H1 (cell line): ENCODE measurements at regions not wholly inside any gene's neighbourhood (a gene's known extent, or its start where the extent isn't known, plus 50 kb on each side); places are given as distances from the start of the nearest gene placed in this dataset.

Source experiments
- CTCF ChIA-PET: fragments of 300-600 bp; sonication (Branson Sonifier 250); formaldehyde crosslinking; loops from one replicate; lab custom pipeline; 2021; ENCODE audit not compliant: partially characterized antibody; lab: Charles Lee
- POLR2A ChIA-PET: fragments of 300-600 bp; sonication (Branson Sonifier 250); formaldehyde crosslinking; loops from one replicate; lab custom pipeline; 2021; ENCODE audit warnings: inconsistent platforms; ENCODE audit not compliant: partially characterized antibody; lab: Charles Lee
- DNase-seq, 2 experiments: peaks; one replicate each; pipeline versions ENCODE4 v3.0.0 to v3.0.0-alpha.2; 2010 to 2022; ENCODE audit warnings: low spot score in 2 of 2, low read depth in 1 of 2, mixed read lengths in 1 of 2
- FAIRE-seq: peaks from 2 replicates; lab custom pipeline; 2011; peaks lifted over from hg19 to GRCh38; lab: Jason Lieb, UNC
- H2AFZ ChIP-seq: 2 replicates; pipeline ENCODE4 v1.8.1; 2012; ENCODE audit warnings: low read length, inconsistent platforms
- H2AK5ac ChIP-seq: 2 replicates; pipeline ENCODE4 v1.6.1; 2013; ENCODE audit warnings: low read depth, low read length
- H2BK120ac ChIP-seq: replicated peaks from 2 replicates; pipeline ENCODE3; 2013; ENCODE audit warnings: low read depth, low read length, inconsistent platforms
- H2BK12ac ChIP-seq: 2 replicates; pipeline ENCODE4 v1.6.1; 2013; ENCODE audit warnings: low read depth, low read length
- H2BK15ac ChIP-seq: 2 replicates; pipeline ENCODE4 v1.6.1; 2013; ENCODE audit warnings: low read length
- H2BK20ac ChIP-seq: 2 replicates; pipeline ENCODE4 v1.6.1; 2013; ENCODE audit warnings: low read length
- H2BK5ac ChIP-seq: 2 replicates; pipeline ENCODE4 v1.6.1; 2013; ENCODE audit warnings: low read depth, low read length
- H3K14ac ChIP-seq: 2 replicates; pipeline ENCODE4 v1.6.1; 2013; ENCODE audit warnings: inconsistent platforms; ENCODE audit not compliant: insufficient read length
- H3K18ac ChIP-seq: 2 replicates; pipeline ENCODE4 v1.6.1; 2013; ENCODE audit warnings: low read length; ENCODE audit errors: extremely low read depth
- H3K23ac ChIP-seq: 2 replicates; pipeline ENCODE4 v1.6.1; 2013; ENCODE audit warnings: inconsistent platforms; ENCODE audit not compliant: insufficient read length
- H3K23me2 ChIP-seq: 2 replicates; pipeline ENCODE4 v1.6.1; 2013; ENCODE audit warnings: low read depth, low read length
- H3K27ac ChIP-seq: 2 replicates; pipeline ENCODE4 v1.6.1; 2011; ENCODE audit warnings: low read depth, low read length, inconsistent platforms
- H3K27me3 ChIP-seq, 4 experiments: replicated peaks in 1 of 4; 1 replicate in 1 of 4; 2 replicates in 3 of 4; pipeline versions ENCODE4 v1.6.1 to v1.8.1; 2011 to 2013; ENCODE audit warnings: low read length in 3 of 4, mild to moderate bottlenecking in 3 of 4, inconsistent platforms in 2 of 4, mixed read lengths in 2 of 4, moderate library complexity in 1 of 4; ENCODE audit not compliant: control insufficient read depth in 3 of 4, insufficient read depth in 3 of 4; ENCODE audit errors: extremely low read depth in 1 of 4
- H3K36me3 ChIP-seq, 4 experiments: 2 replicates each; pipeline versions ENCODE4 v1.6.1 to v1.8.1; 2011 to 2013; ENCODE audit warnings: mild to moderate bottlenecking in 4 of 4, low read length in 3 of 4, moderate library complexity in 2 of 4, control low read depth in 1 of 4, inconsistent platforms in 1 of 4; ENCODE audit not compliant: insufficient read depth in 4 of 4, control insufficient read depth in 2 of 4
- H3K4ac ChIP-seq: replicated peaks from 2 replicates; pipeline ENCODE3; 2013; ENCODE audit warnings: low read length, low read depth, mixed read lengths, inconsistent platforms; ENCODE audit not compliant: insufficient read length
- H3K4me1 ChIP-seq, 4 experiments: replicated peaks in 1 of 4; 1 replicate in 1 of 4; 2 replicates in 3 of 4; pipeline versions ENCODE4 v1.6.1 to v1.8.1; 2011 to 2013; ENCODE audit warnings: low read length in 3 of 4, inconsistent platforms in 2 of 4, mixed read lengths in 1 of 4; ENCODE audit not compliant: insufficient read depth in 4 of 4, control insufficient read depth in 3 of 4
- H3K4me2 ChIP-seq, 2 experiments: 2 replicates each; pipeline versions ENCODE4 v1.6.1 to v1.8.1; 2011 to 2013; ENCODE audit warnings: low read depth in 2 of 2, low read length in 2 of 2, control low read depth in 1 of 2, inconsistent platforms in 1 of 2, mild to moderate bottlenecking in 1 of 2; ENCODE audit not compliant: insufficient read depth in 1 of 2
- H3K4me3 ChIP-seq, 4 experiments: fragments of 200-600, 300-600 bp in 1 of 4; sonication (generic), shearing (Covaris generic), sonication (Bioruptor Twin) in 1 of 4; 2 replicates each; pipeline versions ENCODE4 v1.5.1 to v1.8.1; 2011 to 2016; ENCODE audit warnings: low read length in 4 of 4, low read depth in 3 of 4, control low read depth in 2 of 4, inconsistent platforms in 2 of 4, mild to moderate bottlenecking in 2 of 4, mixed read lengths in 1 of 4, moderate library complexity in 1 of 4; ENCODE audit not compliant: insufficient read depth in 2 of 4; ENCODE audit errors: extremely low read depth in 1 of 4
- H3K56ac ChIP-seq: replicated peaks from 2 replicates; pipeline ENCODE3; 2013; ENCODE audit warnings: low read depth, mild to moderate bottlenecking, mixed read lengths, low read length, inconsistent platforms; ENCODE audit not compliant: insufficient read length
- H3K79me1 ChIP-seq: 2 replicates; pipeline ENCODE4 v1.6.1; 2013; ENCODE audit warnings: low read depth, low read length, control low read depth
- H3K79me2 ChIP-seq, 2 experiments: 2 replicates each; pipeline versions ENCODE4 v1.6.1 to v1.8.1; 2012 to 2013; ENCODE audit warnings: low read length in 2 of 2, mild to moderate bottlenecking in 2 of 2, inconsistent platforms in 1 of 2; ENCODE audit not compliant: insufficient read depth in 2 of 2, control insufficient read depth in 1 of 2
- H3K9ac ChIP-seq, 4 experiments: replicated peaks in 1 of 4; 1 replicate in 1 of 4; 2 replicates in 3 of 4; pipeline versions ENCODE4 v1.6.1 to v1.8.1; 2011 to 2013; ENCODE audit warnings: low read depth in 3 of 4, low read length in 3 of 4, control low read depth in 2 of 4, mild to moderate bottlenecking in 2 of 4, moderate library complexity in 2 of 4, inconsistent platforms in 1 of 4; ENCODE audit errors: extremely low read depth in 1 of 4
- H3K9me3 ChIP-seq, 2 experiments: 2 replicates each; pipeline versions ENCODE4 v1.6.1 to v1.8.1; 2012 to 2013; ENCODE audit warnings: mild to moderate bottlenecking in 2 of 2, moderate library complexity in 2 of 2, control low read depth in 1 of 2, inconsistent platforms in 1 of 2, low read depth in 1 of 2, low read length in 1 of 2, mixed read lengths in 1 of 2; ENCODE audit not compliant: insufficient read depth in 2 of 2
- H4K20me1 ChIP-seq, 2 experiments: replicated peaks in 1 of 2; 2 replicates each; pipeline versions ENCODE3 to v1.8.1; 2011 to 2013; ENCODE audit warnings: inconsistent platforms in 2 of 2, low read length in 2 of 2, mild to moderate bottlenecking in 1 of 2; ENCODE audit not compliant: insufficient read depth in 2 of 2, control insufficient read depth in 1 of 2
- H4K5ac ChIP-seq: 2 replicates; pipeline ENCODE4 v1.6.1; 2013; ENCODE audit warnings: low read length, low read depth, mixed read lengths, inconsistent platforms; ENCODE audit not compliant: insufficient read length
- H4K8ac ChIP-seq: 2 replicates; pipeline ENCODE4 v1.8.0; 2013; ENCODE audit warnings: mild to moderate bottlenecking, moderate library complexity, low read length, inconsistent platforms; ENCODE audit not compliant: insufficient read depth; ENCODE audit errors: extremely low read depth
- H4K91ac ChIP-seq: replicated peaks from 2 replicates; pipeline ENCODE3; 2013; ENCODE audit warnings: low read length, mixed read lengths, inconsistent platforms; ENCODE audit not compliant: insufficient read length
- CHD1 ChIP-seq: IDR thresholded peaks from 2 replicates; pipeline ENCODE4 v1.6.1; 2012; ENCODE audit warnings: low read depth, low read length, improper control_type of control experiment
- CREB1 ChIP-seq: IDR thresholded peaks from 2 replicates; pipeline ENCODE4 v1.6.1; 2012; ENCODE audit warnings: inconsistent platforms
- CTBP2 ChIP-seq: IDR thresholded peaks from 2 replicates; pipeline ENCODE4 v1.7.0; 2011; ENCODE audit warnings: borderline replicate concordance, mild to moderate bottlenecking, moderate library complexity, mixed read lengths, low read length; ENCODE audit not compliant: insufficient read depth, insufficient read length
- KDM4A ChIP-seq: IDR thresholded peaks from one replicate; pipeline ENCODE4 v1.7.1; 2012; ENCODE audit warnings: low read depth, mild to moderate bottlenecking, moderate library complexity, low read length, inconsistent platforms; ENCODE audit not compliant: severe bottlenecking
- POLR2A ChIP-seq, 2 experiments: IDR thresholded peaks; 1 replicate in 1 of 2; 2 replicates in 1 of 2; pipeline ENCODE4 v1.6.1; 2011; ENCODE audit warnings: low read depth in 2 of 2, low read length in 2 of 2, mild to moderate bottlenecking in 2 of 2; ENCODE audit errors: control extremely low read depth in 1 of 2
- SIRT6 ChIP-seq: IDR thresholded peaks from one replicate; pipeline ENCODE4 v1.7.1; 2012; ENCODE audit warnings: low read length, inconsistent platforms
- SIX5 ChIP-seq: IDR thresholded peaks from 2 replicates; pipeline ENCODE4 v1.6.1; 2011; ENCODE audit warnings: mild to moderate bottlenecking, low read depth, low read length
- SP1 ChIP-seq: IDR thresholded peaks from 2 replicates; pipeline ENCODE4 v1.6.1; 2011; ENCODE audit warnings: low read depth, low read length
- SUZ12 ChIP-seq: fragments of 200-600 bp; sonication (generic); IDR thresholded peaks from 2 replicates; pipeline ENCODE4 v1.6.1; 2012; ENCODE audit warnings: mild to moderate bottlenecking, inconsistent platforms, low read length, moderate library complexity, mixed read lengths
- TAF7 ChIP-seq: optimal IDR thresholded peaks from 2 replicates; pipeline ENCODE3; 2011; ENCODE audit warnings: low read depth, mild to moderate bottlenecking, inconsistent platforms, low read length, moderate library complexity, borderline replicate concordance
- TCF12 ChIP-seq: IDR thresholded peaks from 2 replicates; pipeline ENCODE4 v1.6.1; 2011; ENCODE audit warnings: low read depth, mild to moderate bottlenecking, low read length
- YY1 ChIP-seq: IDR thresholded peaks from 2 replicates; pipeline ENCODE4 v1.6.1; 2011; ENCODE audit warnings: low read depth, mild to moderate bottlenecking, low read length
- WGBS, 2 experiments: shearing (Covaris generic) in 1 of 2; methylation state at CpG; one replicate each; pipeline versions ENCODE4 v1.1.6 to v1.1.7; 2013 to 2015; ENCODE audit warnings: low lambda C conversion rate in 2 of 2, mixed read lengths in 2 of 2, inconsistent platforms in 1 of 2, low coverage in 1 of 2, missing lambda C conversion rate in 1 of 2; ENCODE audit not compliant: insufficient replicate concordance in 2 of 2, insufficient coverage in 1 of 2, insufficient read length in 1 of 2; ENCODE audit errors: extremely low coverage in 1 of 2, missing lambda C conversion rate in 1 of 2; 5-methylcytosine and 5-hydroxymethylcytosine counted together
- TF ChIP-seq, protein P1 (sequence below), 3 experiments: IDR thresholded peaks; 1 replicate in 2 of 3; 2 replicates in 1 of 3; pipeline versions ENCODE4 v1.5.1 to v1.6.1; 2011; ENCODE audit warnings: low read length in 3 of 3, mild to moderate bottlenecking in 3 of 3, inconsistent platforms in 2 of 3, low read depth in 1 of 3, moderate library complexity in 1 of 3; ENCODE audit not compliant: insufficient read depth in 1 of 3; ENCODE audit errors: control extremely low read depth in 1 of 3
- TF ChIP-seq, protein P2 (sequence below): IDR thresholded peaks from 2 replicates; pipeline ENCODE4 v1.6.1; 2012; ENCODE audit warnings: inconsistent platforms

DNA sequence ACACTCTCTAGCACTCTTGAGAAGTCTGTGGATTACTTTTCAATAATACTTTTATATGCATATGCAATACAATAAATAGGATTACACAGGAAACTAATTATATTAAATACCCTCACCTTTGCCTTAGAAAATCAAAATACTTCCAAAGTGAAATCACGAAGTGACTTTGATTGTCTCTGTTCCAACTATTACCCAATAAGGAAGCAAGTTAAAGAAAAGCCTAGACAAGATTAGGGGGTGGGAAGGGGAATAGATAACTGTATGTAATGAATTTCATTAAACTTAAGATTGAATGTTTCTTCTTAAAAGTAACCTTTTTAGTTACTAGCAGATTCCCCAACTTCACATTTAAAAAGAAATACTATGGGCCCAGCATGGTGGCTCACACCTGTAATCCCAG, 66.6 kb upstream of the SOX4 start:
- Histone ChIP-seq H3K23me2 (peaks cover 2% of the 10 kb centered on the region; the same call in 1 of the 2 replicates), H3K27ac (no peak overlapping the region), H4K5ac (no peak overlapping the region), H3K27me3 (no peaks in the 10 kb centered on the region), H4K91ac (no peak overlapping the region), H4K20me1 (no peaks in the 10 kb centered on the region), H3K79me2 (no peaks in the 10 kb centered on the region), H3K9me3 (no peaks in the 10 kb centered on the region), H2BK120ac (no peak overlapping the region), H3K4me3 (no peak overlapping the region), H2AFZ (no peak overlapping the region), H3K9ac (no peak overlapping the region), H3K79me1 (no peaks in the 10 kb centered on the region), H3K56ac (no peak overlapping the region), H3K4me1 (no peaks in the 10 kb centered on the region), H3K4me2 (no peak overlapping the region), H2BK12ac (no peak overlapping the region), H2AK5ac (no peak overlapping the region), H4K8ac (no peak overlapping the region), H3K18ac (no peak overlapping the region), H2BK20ac (no peak overlapping the region), H3K14ac (no peak overlapping the region), H3K36me3 (no peaks in the 10 kb centered on the region), H3K23ac (no peak overlapping the region), H2BK15ac (no peak overlapping the region), H2BK5ac (no peak overlapping the region), H3K4ac (no peak overlapping the region)
- no peak for FAIRE-seq
- POLR2A ChIA-PET, result no interaction called here
- DNase-seq, result no peak
- CTCF ChIA-PET, result interaction anchor here (0.6 to 2.1 kb wide), 2 partner anchors 22 to 117 kb away, joined by 3 to 4 read pairs; no protein-coding TSS in a partner anchor
- WGBS, 2 experiments, result 59% methylated on average over 1 of the region's 1 CpG; no CpG with 5 or more reads in 1 of the 2 experiments
- TF ChIP-seq SUZ12 (no peak), POLR2A (IDR thresholded peaks at IDR 0.05; ENCODE audit: control extremely low read depth in 1 of 2, low read depth in 2 of 2, low read length in 2 of 2) (no peak), TAF7 (no peak), CREB1 (no peak), YY1 (no peak), SP1 (no peak), TCF12 (no peak), SIRT6 (no peak), CHD1 (no peak), KDM4A (no peak), CTBP2 (no peak), SIX5 (no peak)
- TF ChIP-seq, protein P1, sequence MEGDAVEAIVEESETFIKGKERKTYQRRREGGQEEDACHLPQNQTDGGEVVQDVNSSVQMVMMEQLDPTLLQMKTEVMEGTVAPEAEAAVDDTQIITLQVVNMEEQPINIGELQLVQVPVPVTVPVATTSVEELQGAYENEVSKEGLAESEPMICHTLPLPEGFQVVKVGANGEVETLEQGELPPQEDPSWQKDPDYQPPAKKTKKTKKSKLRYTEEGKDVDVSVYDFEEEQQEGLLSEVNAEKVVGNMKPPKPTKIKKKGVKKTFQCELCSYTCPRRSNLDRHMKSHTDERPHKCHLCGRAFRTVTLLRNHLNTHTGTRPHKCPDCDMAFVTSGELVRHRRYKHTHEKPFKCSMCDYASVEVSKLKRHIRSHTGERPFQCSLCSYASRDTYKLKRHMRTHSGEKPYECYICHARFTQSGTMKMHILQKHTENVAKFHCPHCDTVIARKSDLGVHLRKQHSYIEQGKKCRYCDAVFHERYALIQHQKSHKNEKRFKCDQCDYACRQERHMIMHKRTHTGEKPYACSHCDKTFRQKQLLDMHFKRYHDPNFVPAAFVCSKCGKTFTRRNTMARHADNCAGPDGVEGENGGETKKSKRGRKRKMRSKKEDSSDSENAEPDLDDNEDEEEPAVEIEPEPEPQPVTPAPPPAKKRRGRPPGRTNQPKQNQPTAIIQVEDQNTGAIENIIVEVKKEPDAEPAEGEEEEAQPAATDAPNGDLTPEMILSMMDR (IDR thresholded peaks at IDR 0.05; ENCODE audit: control extremely low read depth in 1 of 3, insufficient read depth in 1 of 3, low read depth in 1 of 3, low read length in 3 of 3), result no peak
- TF ChIP-seq, protein P2, sequence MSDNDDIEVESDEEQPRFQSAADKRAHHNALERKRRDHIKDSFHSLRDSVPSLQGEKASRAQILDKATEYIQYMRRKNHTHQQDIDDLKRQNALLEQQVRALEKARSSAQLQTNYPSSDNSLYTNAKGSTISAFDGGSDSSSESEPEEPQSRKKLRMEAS, result no peak
